Neural cell (in vitro differentiated cells): ENCODE measurements at regions not wholly inside any gene's neighbourhood (a gene's known extent, or its start where the extent isn't known, plus 50 kb on each side); places are given as distances from the start of the nearest gene placed in this dataset.

Experiments
- H2AFZ ChIP-seq: fragments of 200-600, 300-800 bp; sonication (generic), shearing (Covaris generic); 2 replicates; pipeline ENCODE4 v1.6.0; 2014; ENCODE audit warnings: low read depth, mild to moderate bottlenecking, antibody characterized with exemption, low read length, moderate library complexity
- H3F3A ChIP-seq: fragments of 200-600 bp; shearing (Covaris generic); 2 replicates; pipeline ENCODE4 v1.6.1; 2016; ENCODE audit warnings: mild to moderate bottlenecking, moderate library complexity, mixed read lengths, antibody characterized with exemption, low read length; ENCODE audit not compliant: insufficient read depth, poor library complexity, severe bottlenecking
- H3K27ac ChIP-seq: fragments of 200-600, 300-800 bp; sonication (generic), shearing (Covaris generic); 2 replicates; pipeline ENCODE4 v1.5.1; 2014; ENCODE audit warnings: mild to moderate bottlenecking, low read length, moderate library complexity
- H3K27me3 ChIP-seq: fragments of 300-800, 200-600 bp; sonication (generic), shearing (Covaris generic); 2 replicates; pipeline ENCODE4 v1.6.0; 2014; ENCODE audit warnings: mild to moderate bottlenecking, low read depth, low read length, moderate library complexity; ENCODE audit not compliant: insufficient read depth
- H3K36me3 ChIP-seq: fragments of 300-800, 200-600 bp; sonication (generic), shearing (Covaris generic); 2 replicates; pipeline ENCODE4 v1.5.1; 2014; ENCODE audit warnings: mild to moderate bottlenecking, antibody characterized with exemption, low read length, moderate library complexity; ENCODE audit not compliant: insufficient read depth
- H3K4me2 ChIP-seq: fragments of 300-800, 200-600 bp; sonication (generic), shearing (Covaris generic); 2 replicates; pipeline ENCODE4 v1.6.0; 2014; ENCODE audit warnings: mild to moderate bottlenecking, low read length
- H3K4me3 ChIP-seq: fragments of 300-800, 200-600 bp; sonication (generic), shearing (Covaris generic); 2 replicates; pipeline ENCODE4 v1.5.1; 2014; ENCODE audit warnings: mild to moderate bottlenecking, low read length, moderate library complexity
- H3K79me2 ChIP-seq: fragments of 200-600 bp; shearing (Covaris generic); replicated peaks from 2 replicates; pipeline ENCODE4 v1.6.0; 2014; ENCODE audit warnings: mild to moderate bottlenecking, low read length, moderate library complexity; ENCODE audit not compliant: insufficient read depth
- H3K9ac ChIP-seq: fragments of 300-800, 200-600 bp; sonication (generic), shearing (Covaris generic); 2 replicates; pipeline ENCODE4 v1.6.1; 2016; ENCODE audit warnings: mild to moderate bottlenecking, low read length, mixed read lengths
- H3K9me2 ChIP-seq: fragments of 200-600 bp; shearing (Covaris generic); 2 replicates; pipeline ENCODE4 v1.6.1; 2016; ENCODE audit warnings: mild to moderate bottlenecking, low read length, mixed read lengths; ENCODE audit not compliant: insufficient read depth
- H3K9me3 ChIP-seq: fragments of 200-600, 300-800 bp; sonication (generic), shearing (Covaris generic); 2 replicates; pipeline ENCODE4 v1.6.1; 2016; ENCODE audit warnings: mild to moderate bottlenecking, mixed run types, low read length, moderate library complexity, mixed read lengths
- H4K20me1 ChIP-seq: fragments of 200-600 bp; shearing (Covaris generic); 2 replicates; pipeline ENCODE4 v1.6.1; 2016; ENCODE audit warnings: mild to moderate bottlenecking, mixed run types; ENCODE audit not compliant: insufficient read depth
- EP300 ChIP-seq: fragments of 450-650 bp; conservative IDR thresholded peaks from 2 replicates; pipeline ENCODE4 v1.6.1; 2014; ENCODE audit warnings: antibody characterized with exemption, mild to moderate bottlenecking, moderate library complexity; ENCODE audit not compliant: poor library complexity, severe bottlenecking
- EZH2 ChIP-seq: fragments of 200-600, 300-800 bp; shearing (Covaris generic), sonication (generic); IDR thresholded peaks from 2 replicates; pipeline ENCODE4 v1.6.1; 2014; ENCODE audit warnings: antibody characterized with exemption, low read length, borderline replicate concordance, mild to moderate bottlenecking; ENCODE audit not compliant: insufficient read depth, poor library complexity, severe bottlenecking
- MXI1 ChIP-seq: fragments of 450-650 bp; conservative IDR thresholded peaks from 2 replicates; pipeline ENCODE4 v1.6.1; 2014; ENCODE audit warnings: antibody characterized with exemption, mild to moderate bottlenecking; ENCODE audit not compliant: poor library complexity, severe bottlenecking
- POLR2AphosphoS5 ChIP-seq: IDR thresholded peaks from 2 replicates; pipeline ENCODE4 v1.6.1; 2012
- RAD21 ChIP-seq: fragments of 450-650 bp; conservative IDR thresholded peaks from 2 replicates; pipeline ENCODE4 v1.6.1; 2014; ENCODE audit warnings: antibody characterized with exemption, mild to moderate bottlenecking, moderate library complexity
- REST ChIP-seq: IDR thresholded peaks from 2 replicates; pipeline ENCODE4 v1.6.1; 2012; ENCODE audit warnings: borderline replicate concordance
- SMC3 ChIP-seq: fragments of 450-650 bp; conservative IDR thresholded peaks from 2 replicates; pipeline ENCODE4 v1.6.1; 2014; ENCODE audit warnings: antibody characterized with exemption, mild to moderate bottlenecking, moderate library complexity; ENCODE audit not compliant: poor library complexity
- TAF1 ChIP-seq: IDR thresholded peaks from 2 replicates; pipeline ENCODE4 v1.6.1; 2012; ENCODE audit warnings: low read depth
- TF ChIP-seq, protein P1 (sequence below): fragments of 450-650 bp; IDR thresholded peaks from 2 replicates; pipeline ENCODE4 v1.5.1; 2014; ENCODE audit warnings: antibody characterized with exemption, mild to moderate bottlenecking, moderate library complexity; ENCODE audit not compliant: poor library complexity, severe bottlenecking

DNA sequence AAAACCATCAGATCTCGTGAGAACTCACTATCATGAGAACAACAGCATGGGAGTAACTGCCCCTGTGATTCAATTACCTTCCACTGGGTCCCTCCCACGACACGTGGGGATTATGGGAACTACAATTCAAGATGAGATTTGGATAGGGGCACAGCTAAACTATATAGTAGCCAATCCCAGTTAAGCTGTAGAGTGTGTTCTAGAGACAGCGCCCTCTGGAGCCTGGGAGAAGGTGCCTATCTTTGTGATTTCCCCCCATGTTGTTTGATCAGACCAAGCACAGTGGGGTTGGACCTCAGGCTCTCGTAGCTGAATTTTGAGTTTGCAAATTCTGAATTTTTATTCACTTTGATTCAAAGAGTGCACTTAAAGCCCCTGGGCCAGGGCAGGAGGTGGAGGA, 108.2 kb upstream of the TWIST2 start:
- Histone ChIP-seq H3K4me3 (no peak overlapping the region), H3F3A (no peaks in the 10 kb centered on the region), H3K36me3 (no peaks in the 10 kb centered on the region), H3K4me2 (no peak overlapping the region), H3K9me3 (no peaks in the 10 kb centered on the region), H3K79me2 (no peaks in the 10 kb centered on the region), H3K27ac (no peak overlapping the region), H3K27me3 (no peaks in the 10 kb centered on the region), H3K9me2 (no peaks in the 10 kb centered on the region), H3K9ac (no peak overlapping the region), H2AFZ (no peak overlapping the region), H4K20me1 (no peaks in the 10 kb centered on the region)
- TF ChIP-seq EZH2 (no peak), EP300 (no peak), REST (no peak), TAF1 (no peak), SMC3 (no peak), RAD21 (no peak), POLR2AphosphoS5 (no peak), MXI1 (no peak)
- TF ChIP-seq, protein P1, sequence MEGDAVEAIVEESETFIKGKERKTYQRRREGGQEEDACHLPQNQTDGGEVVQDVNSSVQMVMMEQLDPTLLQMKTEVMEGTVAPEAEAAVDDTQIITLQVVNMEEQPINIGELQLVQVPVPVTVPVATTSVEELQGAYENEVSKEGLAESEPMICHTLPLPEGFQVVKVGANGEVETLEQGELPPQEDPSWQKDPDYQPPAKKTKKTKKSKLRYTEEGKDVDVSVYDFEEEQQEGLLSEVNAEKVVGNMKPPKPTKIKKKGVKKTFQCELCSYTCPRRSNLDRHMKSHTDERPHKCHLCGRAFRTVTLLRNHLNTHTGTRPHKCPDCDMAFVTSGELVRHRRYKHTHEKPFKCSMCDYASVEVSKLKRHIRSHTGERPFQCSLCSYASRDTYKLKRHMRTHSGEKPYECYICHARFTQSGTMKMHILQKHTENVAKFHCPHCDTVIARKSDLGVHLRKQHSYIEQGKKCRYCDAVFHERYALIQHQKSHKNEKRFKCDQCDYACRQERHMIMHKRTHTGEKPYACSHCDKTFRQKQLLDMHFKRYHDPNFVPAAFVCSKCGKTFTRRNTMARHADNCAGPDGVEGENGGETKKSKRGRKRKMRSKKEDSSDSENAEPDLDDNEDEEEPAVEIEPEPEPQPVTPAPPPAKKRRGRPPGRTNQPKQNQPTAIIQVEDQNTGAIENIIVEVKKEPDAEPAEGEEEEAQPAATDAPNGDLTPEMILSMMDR: no peak

DNA sequence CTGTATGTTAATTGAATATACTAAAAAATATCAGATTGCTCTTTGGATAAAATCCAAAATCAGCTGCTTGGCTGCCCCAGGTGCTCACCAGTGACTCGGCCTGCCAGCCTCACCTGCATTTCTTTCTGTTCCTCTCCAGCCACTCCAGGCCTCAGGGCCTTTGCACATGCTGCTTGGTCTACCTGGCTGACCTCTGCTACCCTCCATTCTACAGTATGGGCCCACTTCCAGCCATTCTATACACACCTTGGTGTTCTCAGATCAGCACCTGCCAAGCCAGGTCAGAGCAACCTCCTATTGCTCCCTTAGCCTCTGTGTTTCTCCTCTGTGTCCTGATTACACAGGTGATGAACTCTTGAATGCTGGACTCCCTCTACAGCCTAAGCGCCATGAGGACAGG, 106.6 kb upstream of the TWIST2 start:
- Histone ChIP-seq H4K20me1 (no peaks in the 10 kb centered on the region), H3K36me3 (no peaks in the 10 kb centered on the region), H3K79me2 (no peaks in the 10 kb centered on the region), H3K4me3 (no peak overlapping the region), H3K4me2 (no peak overlapping the region), H3K9ac (no peak overlapping the region), H3K27ac (no peak overlapping the region), H3K9me3 (no peaks in the 10 kb centered on the region), H3K9me2 (no peaks in the 10 kb centered on the region), H3F3A (no peaks in the 10 kb centered on the region), H3K27me3 (no peaks in the 10 kb centered on the region), H2AFZ (no peak overlapping the region)
- TF ChIP-seq POLR2AphosphoS5 (no peak), SMC3 (no peak)

DNA sequence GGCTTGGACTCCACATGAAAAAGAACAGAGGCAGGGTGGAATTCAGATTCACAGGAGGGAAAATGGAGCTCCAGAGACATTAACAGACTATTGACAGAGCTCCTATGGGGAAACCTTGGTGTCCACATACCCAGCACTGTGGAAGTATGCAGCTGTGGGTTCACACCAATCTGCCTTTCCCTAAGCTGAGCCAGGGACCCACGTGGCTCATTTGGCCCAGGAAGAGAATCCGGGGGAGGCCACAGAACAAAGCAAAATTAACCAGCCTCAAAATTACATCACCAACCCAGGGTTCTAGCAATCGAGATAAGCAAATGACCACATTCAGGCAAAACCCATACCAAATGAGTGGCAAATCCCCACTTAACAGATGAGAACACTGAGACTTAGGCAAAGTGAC, 105.8 kb upstream of the TWIST2 start:
- H2AFZ ChIP-seq: no peak overlapping the region
- H3K27me3 ChIP-seq: no peaks in the 10 kb centered on the region
- no peaks in the 10 kb centered on the region for H3K9me3 ChIP-seq
- no peaks in the 10 kb centered on the region for H3K79me2 ChIP-seq
- H4K20me1 ChIP-seq: no peaks in the 10 kb centered on the region
- TF ChIP-seq TAF1: no peak
- TF ChIP-seq MXI1: no peak
- TF ChIP-seq EP300: no peak
- TF ChIP-seq SMC3: no peak
- TF ChIP-seq POLR2AphosphoS5: no peak
- no peak for TF ChIP-seq RAD21
- H3K4me3 ChIP-seq: no peak overlapping the region
- no peak overlapping the region for H3K4me2 ChIP-seq
- no peak overlapping the region for H3K9ac ChIP-seq
- no peak overlapping the region for H3K27ac ChIP-seq
- H3F3A ChIP-seq: no peaks in the 10 kb centered on the region
- no peaks in the 10 kb centered on the region for H3K36me3 ChIP-seq
- H3K9me2 ChIP-seq: no peaks in the 10 kb centered on the region
